ENCODE measurements at regions not wholly inside any gene's neighbourhood (a gene's known extent, or its start where the extent isn't known, plus 50 kb on each side); places are given as distances from the start of the nearest gene placed in this dataset.

DNA sequence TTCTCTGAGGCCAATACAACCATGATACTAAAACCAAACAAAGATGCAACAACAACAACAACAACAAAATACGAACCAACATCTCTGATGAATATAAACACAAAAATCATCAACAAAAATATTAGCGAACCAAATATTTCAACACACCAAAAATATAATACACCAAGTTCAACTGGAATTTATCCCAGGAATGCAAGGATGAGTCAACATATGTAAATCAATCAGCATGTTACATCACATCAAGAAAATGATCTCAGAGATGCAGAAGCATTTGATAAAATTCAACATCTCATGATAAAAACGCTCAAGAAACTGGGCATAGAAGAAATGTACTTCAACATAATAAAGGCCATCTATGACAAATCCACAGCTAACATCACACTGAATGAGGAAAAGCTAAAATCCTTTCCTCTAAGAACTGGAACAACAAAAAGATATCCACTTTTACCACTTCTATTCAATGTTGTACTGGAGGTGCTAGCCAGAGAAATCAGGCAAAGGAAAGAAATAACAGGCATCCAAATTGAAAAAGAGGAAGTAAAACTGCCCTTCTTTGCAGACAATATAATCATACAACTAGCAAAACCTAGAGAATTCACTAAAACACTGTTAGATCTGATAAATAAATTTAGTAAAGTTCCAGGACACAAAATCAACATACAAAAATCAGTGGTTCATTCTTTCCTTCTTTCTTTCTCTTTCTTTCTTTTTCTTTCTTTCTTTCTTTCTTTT is 2448.7 kb upstream of the PCDH20 start:
- WGBS, 2 donors = 74 to 77% methylated on average over 3 of the region's 3 CpGs
- Histone ChIP-seq H3K36me3 (no peaks in the 10 kb centered on the region), H3K9me3 (no peaks in the 10 kb centered on the region), H3K4me1 (no peaks in the 10 kb centered on the region), H3K27me3 (no peaks in the 10 kb centered on the region), H3K27ac (no peak overlapping the region), H3K4me3 (no peak overlapping the region)
- no peak for DNase-seq
- intact Hi-C loops (cut with DNase I) = no loop called here
- TF ChIP-seq POLR2A (IDR thresholded peaks at IDR 0.05) (no peak), CTCF (IDR thresholded peaks at IDR 0.05) (no peak)

DNA sequence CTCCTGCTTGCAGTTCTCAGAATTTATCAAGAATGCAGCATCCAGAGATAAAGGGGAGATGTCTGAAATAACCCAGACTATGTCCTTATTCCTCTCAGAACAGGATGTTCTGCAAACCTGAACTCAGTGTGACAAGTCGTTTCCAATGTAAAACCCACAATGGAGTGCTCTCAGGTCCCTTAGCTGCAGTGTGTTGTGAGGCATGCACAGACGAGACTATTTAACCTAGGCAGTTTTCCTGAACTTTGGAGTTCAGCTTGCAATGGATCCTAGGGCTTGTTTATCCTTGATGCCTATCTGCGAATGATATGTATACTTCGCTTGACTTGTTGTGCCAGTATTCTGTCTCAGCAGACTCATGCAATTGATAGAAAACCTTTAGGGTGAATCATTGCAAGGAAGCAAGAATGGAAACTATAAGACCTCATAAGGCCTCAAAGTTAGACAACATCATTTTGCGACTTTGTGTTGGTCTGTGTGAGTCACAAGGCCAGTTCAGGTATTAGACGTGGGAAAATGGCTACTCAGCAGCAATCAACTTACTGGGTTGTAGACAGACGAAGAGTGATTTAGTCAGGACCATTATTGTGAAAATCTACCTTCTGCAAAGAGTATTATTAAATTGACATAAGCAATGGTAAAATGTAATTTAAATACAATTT is 2439.9 kb upstream of the PCDH20 start:
- no peaks in the 10 kb centered on the region for H3K36me3 ChIP-seq
- no peaks in the 10 kb centered on the region for H3K27me3 ChIP-seq
- intact Hi-C loops (cut with DNase I) = no loop called here
- TF ChIP-seq POLR2A (IDR thresholded peaks at IDR 0.05) (no peak), CTCF (IDR thresholded peaks at IDR 0.05) (no peak)
- no peaks in the 10 kb centered on the region for H3K4me1 ChIP-seq
- no peak for DNase-seq
- 62 to 72% methylated on average over 7 of the region's 7 CpGs for WGBS, 2 donors
- no peak overlapping the region for H3K27ac ChIP-seq
- no peak overlapping the region for H3K4me3 ChIP-seq
- no peaks in the 10 kb centered on the region for H3K9me3 ChIP-seq

- intact Hi-C loops (cut with DNase I) = no loop called here
- 68 to 79% methylated on average over 2 of the region's 2 CpGs for WGBS, 2 donors
- Histone ChIP-seq H3K4me3 (no peak overlapping the region), H3K36me3 (no peaks in the 10 kb centered on the region), H3K27me3 (no peaks in the 10 kb centered on the region), H3K27ac (no peak overlapping the region), H3K4me1 (no peaks in the 10 kb centered on the region), H3K9me3 (no peaks in the 10 kb centered on the region)
- DNase-seq = no peak
- TF ChIP-seq CTCF (IDR thresholded peaks at IDR 0.05) (no peak), POLR2A (IDR thresholded peaks at IDR 0.05) (no peak)
These were observed 2438.2 kb upstream of the PCDH20 start for GRCh38 chr13:63853816-63854215.

DNA sequence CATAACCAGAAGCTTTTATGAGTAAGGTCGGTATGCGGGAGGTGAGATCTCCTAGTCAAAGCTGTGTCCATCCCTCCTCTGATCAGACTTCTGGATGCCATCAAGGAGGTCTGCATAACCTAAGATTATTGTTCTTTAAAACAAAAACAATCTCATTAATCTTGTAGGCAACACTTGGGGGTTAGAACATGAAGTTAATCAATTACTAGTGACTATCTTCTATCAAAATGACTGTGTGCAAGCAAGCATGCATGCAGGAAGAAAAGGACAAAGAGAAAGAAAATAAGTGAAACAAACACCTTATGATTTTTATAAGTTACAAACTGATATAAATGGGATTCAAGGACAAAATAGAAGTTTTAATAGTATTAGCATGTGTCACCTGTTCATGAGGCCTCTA is 2435.9 kb upstream of the PCDH20 start:
- no peaks in the 10 kb centered on the region for H3K27me3 ChIP-seq
- 86 to 92% methylated on average over 2 of the region's 2 CpGs for WGBS, 2 donors
- no peaks in the 10 kb centered on the region for H3K9me3 ChIP-seq
- DNase-seq = no peak
- H3K4me1 ChIP-seq = no peaks in the 10 kb centered on the region
- TF ChIP-seq POLR2A (IDR thresholded peaks at IDR 0.05) (no peak), CTCF (IDR thresholded peaks at IDR 0.05) (no peak)
- H3K36me3 ChIP-seq = no peaks in the 10 kb centered on the region
- intact Hi-C loops (cut with DNase I) = no loop called here
- H3K27ac ChIP-seq = no peak overlapping the region
- H3K4me3 ChIP-seq = no peak overlapping the region
